SK-N-SH treated with all-trans-retinoic acid at 6 μM for 48 hours (cell line): ENCODE measurements at regions not wholly inside any gene's neighbourhood (a gene's known extent, or its start where the extent isn't known, plus 50 kb on each side); places are given as distances from the start of the nearest gene placed in this dataset.

Source experiments
- CREB5 ChIP-seq: fragments of 250-450 bp; sonication (Bioruptor Pico); IDR thresholded peaks from 2 replicates; pipeline ENCODE4 v1.5.1; 2020; ENCODE audit warnings: low read depth, mild to moderate bottlenecking, moderate library complexity
- CSDC2 ChIP-seq: fragments of 250-450 bp; sonication (Bioruptor Pico); IDR thresholded peaks from 2 replicates; pipeline ENCODE4 v1.5.0; 2020; ENCODE audit warnings: mild to moderate bottlenecking, moderate library complexity
- CSRNP3 ChIP-seq: fragments of 250-450 bp; sonication (Bioruptor Pico); IDR thresholded peaks from 2 replicates; pipeline ENCODE4 v1.5.1; 2021; ENCODE audit warnings: mild to moderate bottlenecking, moderate library complexity
- GLIS3 ChIP-seq: fragments of 250-450 bp; sonication (Bioruptor Pico); IDR thresholded peaks from 2 replicates; pipeline ENCODE4 v1.5.0; 2020; ENCODE audit warnings: mild to moderate bottlenecking, moderate library complexity
- ISL1 ChIP-seq: fragments of 250-450 bp; sonication (Bioruptor Pico); IDR thresholded peaks from 2 replicates; pipeline ENCODE4 v2.1.2; 2022; ENCODE audit warnings: mild to moderate bottlenecking, moderate library complexity
- OSR1 ChIP-seq: fragments of 250-450 bp; sonication (Bioruptor Pico); IDR thresholded peaks from 2 replicates; pipeline ENCODE4 v1.8.0; 2022; ENCODE audit warnings: moderate library complexity, mild to moderate bottlenecking, inconsistent platforms
- PPARA ChIP-seq: fragments of 250-450 bp; sonication (Bioruptor Pico); IDR thresholded peaks from 2 replicates; pipeline ENCODE4 v1.5.0; 2020; ENCODE audit warnings: mild to moderate bottlenecking, borderline replicate concordance
- RARB ChIP-seq: fragments of 250-450 bp; sonication (Bioruptor Pico); IDR thresholded peaks from 2 replicates; pipeline ENCODE4 v1.8.0; 2021; ENCODE audit warnings: mild to moderate bottlenecking, moderate library complexity
- SNAI2 ChIP-seq: fragments of 250-450 bp; sonication (Bioruptor Pico); IDR thresholded peaks from 2 replicates; pipeline ENCODE4 v1.5.0; 2020; ENCODE audit warnings: mild to moderate bottlenecking, moderate library complexity
- TCF4 ChIP-seq: fragments of 250-450 bp; sonication (Bioruptor Pico); IDR thresholded peaks from 2 replicates; pipeline ENCODE4 v1.8.0; 2021; ENCODE audit warnings: mild to moderate bottlenecking, moderate library complexity, borderline replicate concordance
- ZFP30 ChIP-seq: fragments of 450-650 bp; formaldehyde crosslinking; IDR thresholded peaks from 2 replicates; pipeline ENCODE4 v1.5.0; 2022; ENCODE audit warnings: mild to moderate bottlenecking, moderate library complexity
- ZNF70 ChIP-seq: fragments of 450-650 bp; formaldehyde crosslinking; IDR thresholded peaks from 2 replicates; pipeline ENCODE4 v1.5.0; 2020; ENCODE audit warnings: mild to moderate bottlenecking, moderate library complexity
- ZNF8 ChIP-seq: fragments of 450-650 bp; formaldehyde crosslinking; IDR thresholded peaks from 2 replicates; pipeline ENCODE4 v1.5.0; 2020; ENCODE audit warnings: mild to moderate bottlenecking, moderate library complexity

- TF ChIP-seq ZFP30 (CRISPR knock-in tag) (no peak), CREB5 (CRISPR knock-in tag) (no peak), CSDC2 (peak; percentile 35; the same call in 1 of the 2 replicates), OSR1 (CRISPR knock-in tag) (no peak), PPARA (CRISPR knock-in tag) (no peak), SNAI2 (CRISPR knock-in tag) (no peak), RARB (no peak), ZNF70 (no peak), ZNF8 (no peak), ISL1 (CRISPR knock-in tag) (no peak), GLIS3 (CRISPR knock-in tag) (no peak), TCF4 (CRISPR knock-in tag) (no peak), CSRNP3 (no peak)
Measured at GRCh38 chr14:61147831-61148549, 133.1 kb downstream of the TMEM30B start.
